Neural progenitor cell (in vitro differentiated cells): ENCODE measurements at regions not wholly inside any gene's neighbourhood (a gene's known extent, or its start where the extent isn't known, plus 50 kb on each side); places are given as distances from the start of the nearest gene placed in this dataset.

Source experiments
- DNase-seq: peaks from one replicate; pipeline ENCODE4 v3.0.0-alpha.2; 2016; ENCODE audit warnings: low spot score
- H2AFZ ChIP-seq: fragments of 200-600 bp; sonication (generic); replicated peaks from 2 replicates; pipeline ENCODE4 v1.6.1; 2016; ENCODE audit warnings: antibody characterized with exemption
- H3F3A ChIP-seq: fragments of 200-600 bp; sonication (generic); 2 replicates; pipeline ENCODE4 v1.6.1; 2016; ENCODE audit warnings: antibody characterized with exemption, low read depth
- H3K27ac ChIP-seq: fragments of 200-600 bp; sonication (generic); 2 replicates; pipeline ENCODE4 v1.5.1; 2016; ENCODE audit warnings: mild to moderate bottlenecking
- H3K27me3 ChIP-seq: fragments of 200-600 bp; sonication (generic); 2 replicates; pipeline ENCODE4 v1.6.1; 2016; ENCODE audit warnings: mild to moderate bottlenecking, moderate library complexity
- H3K36me3 ChIP-seq: fragments of 200-600 bp; sonication (generic); 2 replicates; pipeline ENCODE4 v1.5.1; 2016
- H3K4me1 ChIP-seq: fragments of 200-600 bp; sonication (generic); 2 replicates; pipeline ENCODE4 v1.6.1; 2016; ENCODE audit warnings: mixed run types
- H3K4me2 ChIP-seq: fragments of 200-600 bp; sonication (generic); 2 replicates; pipeline ENCODE4 v1.6.1; 2016
- H3K4me3 ChIP-seq: fragments of 200-600 bp; sonication (generic); 2 replicates; pipeline ENCODE4 v1.5.1; 2016
- H3K79me2 ChIP-seq: fragments of 200-600 bp; sonication (generic); 2 replicates; pipeline ENCODE4 v1.6.1; 2016; ENCODE audit warnings: low read depth
- H3K9ac ChIP-seq: fragments of 200-600 bp; sonication (generic); 2 replicates; pipeline ENCODE4 v1.6.1; 2016
- H3K9me3 ChIP-seq: fragments of 200-600 bp; sonication (generic); 2 replicates; pipeline ENCODE4 v1.5.1; 2016; ENCODE audit warnings: low read depth
- H4K20me1 ChIP-seq: fragments of 200-600 bp; sonication (generic); 2 replicates; pipeline ENCODE4 v1.6.1; 2016; ENCODE audit warnings: low read depth
- H3K27ac Mint-ChIP-seq: 3 replicates; pipeline ENCODE4 v1.8.0; 2021; ENCODE audit warnings: mixed read lengths
- H3K27me3 Mint-ChIP-seq: 2 replicates; pipeline ENCODE4 v1.8.0; 2022; ENCODE audit warnings: low read depth, mild to moderate bottlenecking, inconsistent platforms, moderate library complexity, mixed read lengths; ENCODE audit not compliant: insufficient read depth
- H3K36me3 Mint-ChIP-seq: 3 replicates; pipeline ENCODE4 v1.8.0; 2021; ENCODE audit warnings: mixed read lengths
- H3K4me1 Mint-ChIP-seq: 3 replicates; pipeline ENCODE4 v1.8.0; 2021; ENCODE audit warnings: mixed read lengths
- H3K4me3 Mint-ChIP-seq: 3 replicates; pipeline ENCODE4 v1.8.0; 2021; ENCODE audit warnings: mild to moderate bottlenecking, moderate library complexity, mixed read lengths
- H3K9me3 Mint-ChIP-seq: 3 replicates; pipeline ENCODE4 v1.8.0; 2020; ENCODE audit warnings: mixed read lengths
- EZH2 ChIP-seq: fragments of 200-600 bp; sonication (generic); IDR thresholded peaks from 2 replicates; pipeline ENCODE4 v1.6.1; 2017; ENCODE audit warnings: antibody characterized with exemption, mild to moderate bottlenecking, moderate library complexity
- EZH2phosphoT487 ChIP-seq: fragments of 200-600 bp; sonication (generic); IDR thresholded peaks from 2 replicates; pipeline ENCODE4 v1.6.1; 2017; ENCODE audit warnings: antibody characterized with exemption
- TF ChIP-seq, protein P1 (sequence below): fragments of 200-600 bp; sonication (generic); IDR thresholded peaks from 2 replicates; pipeline ENCODE4 v1.5.1; 2017; ENCODE audit warnings: antibody characterized with exemption, mild to moderate bottlenecking

DNA sequence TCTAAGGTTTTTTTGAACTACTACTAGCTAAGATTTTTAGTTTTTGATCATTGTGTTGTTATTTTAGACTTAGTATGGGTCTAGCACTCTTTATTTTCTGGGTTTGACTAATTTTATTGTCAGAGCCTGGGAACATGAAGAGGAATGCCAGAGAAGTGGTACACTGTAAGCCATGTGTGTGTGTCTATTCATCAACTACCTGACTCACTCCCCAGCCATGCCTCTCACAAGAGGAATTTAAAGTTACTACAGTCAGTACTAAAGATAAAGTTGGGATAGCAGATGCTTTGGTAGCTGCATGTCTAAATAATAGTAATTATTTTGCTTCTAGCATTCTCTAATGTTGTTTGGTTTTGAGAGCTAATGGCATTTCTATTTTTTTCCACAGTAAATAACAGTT is 264.8 kb downstream of the CSNK1G3 start:
- peaks cover 6% of the 10 kb centered on the region for H3K27me3 Mint-ChIP-seq
- Histone ChIP-seq H3K27ac (no peak overlapping the region), H3K9me3 (no peaks in the 10 kb centered on the region), H3K4me1 (no peaks in the 10 kb centered on the region), H3K4me2 (no peak overlapping the region), H2AFZ (no peak overlapping the region), H3K36me3 (peaks cover 1% of the 10 kb centered on the region), H3K9ac (no peak overlapping the region), H3K27me3 (no peaks in the 10 kb centered on the region), H3K4me3 (no peak overlapping the region), H3F3A (no peaks in the 10 kb centered on the region), H3K79me2 (no peaks in the 10 kb centered on the region), H4K20me1 (no peaks in the 10 kb centered on the region)
- H3K27ac Mint-ChIP-seq = no peak overlapping the region
- no peak overlapping the region for H3K4me3 Mint-ChIP-seq
- H3K9me3 Mint-ChIP-seq = peaks cover 24% of the 10 kb centered on the region
- H3K4me1 Mint-ChIP-seq = no peaks in the 10 kb centered on the region
- TF ChIP-seq EZH2 (no peak), EZH2phosphoT487 (no peak)
- TF ChIP-seq, protein P1, sequence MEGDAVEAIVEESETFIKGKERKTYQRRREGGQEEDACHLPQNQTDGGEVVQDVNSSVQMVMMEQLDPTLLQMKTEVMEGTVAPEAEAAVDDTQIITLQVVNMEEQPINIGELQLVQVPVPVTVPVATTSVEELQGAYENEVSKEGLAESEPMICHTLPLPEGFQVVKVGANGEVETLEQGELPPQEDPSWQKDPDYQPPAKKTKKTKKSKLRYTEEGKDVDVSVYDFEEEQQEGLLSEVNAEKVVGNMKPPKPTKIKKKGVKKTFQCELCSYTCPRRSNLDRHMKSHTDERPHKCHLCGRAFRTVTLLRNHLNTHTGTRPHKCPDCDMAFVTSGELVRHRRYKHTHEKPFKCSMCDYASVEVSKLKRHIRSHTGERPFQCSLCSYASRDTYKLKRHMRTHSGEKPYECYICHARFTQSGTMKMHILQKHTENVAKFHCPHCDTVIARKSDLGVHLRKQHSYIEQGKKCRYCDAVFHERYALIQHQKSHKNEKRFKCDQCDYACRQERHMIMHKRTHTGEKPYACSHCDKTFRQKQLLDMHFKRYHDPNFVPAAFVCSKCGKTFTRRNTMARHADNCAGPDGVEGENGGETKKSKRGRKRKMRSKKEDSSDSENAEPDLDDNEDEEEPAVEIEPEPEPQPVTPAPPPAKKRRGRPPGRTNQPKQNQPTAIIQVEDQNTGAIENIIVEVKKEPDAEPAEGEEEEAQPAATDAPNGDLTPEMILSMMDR = no peak
- DNase-seq = no peak
- peaks cover 3% of the 10 kb centered on the region for H3K36me3 Mint-ChIP-seq

DNA sequence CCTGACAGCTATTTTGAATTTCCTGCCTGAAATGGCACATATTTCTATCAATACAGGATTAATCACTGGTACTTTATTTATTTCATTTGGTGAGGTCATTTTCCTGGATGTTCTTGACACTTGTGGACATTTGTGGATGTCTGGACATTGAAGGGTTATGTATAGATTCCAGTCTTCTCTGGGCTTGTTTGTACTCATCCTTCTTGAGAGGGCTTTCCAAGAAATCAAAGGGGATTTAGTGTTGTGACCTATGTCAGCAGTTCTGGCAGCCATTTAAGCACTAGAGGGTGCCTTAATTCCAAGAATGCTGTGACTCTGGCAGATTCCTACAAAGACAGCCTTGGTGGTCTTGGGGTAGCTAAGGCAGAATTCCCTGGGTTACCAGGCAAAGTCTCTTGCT is 259.7 kb downstream of the CSNK1G3 start:
- no peak overlapping the region for H3K9ac ChIP-seq
- H4K20me1 ChIP-seq = no peaks in the 10 kb centered on the region
- H2AFZ ChIP-seq = no peak overlapping the region
- TF ChIP-seq EZH2 (no peak), EZH2phosphoT487 (no peak)
- TF ChIP-seq, protein P1 = no peak
- H3K27ac ChIP-seq = no peak overlapping the region
- H3K4me3 ChIP-seq = no peak overlapping the region
- peaks cover 8% of the 10 kb centered on the region for H3K36me3 ChIP-seq
- H3K4me2 ChIP-seq = no peak overlapping the region
- Mint-ChIP-seq H3K4me1 (no peaks in the 10 kb centered on the region), H3K9me3 (peaks cover 36% of the 10 kb centered on the region), H3K27me3 (peaks cover 7% of the 10 kb centered on the region), H3K27ac (no peak overlapping the region), H3K36me3 (peaks cover 15% of the 10 kb centered on the region), H3K4me3 (no peak overlapping the region)
- no peaks in the 10 kb centered on the region for H3F3A ChIP-seq
- no peaks in the 10 kb centered on the region for H3K27me3 ChIP-seq
- H3K4me1 ChIP-seq = no peaks in the 10 kb centered on the region
- peak; percentile 15 for DNase-seq
- H3K9me3 ChIP-seq = peaks cover 2% of the 10 kb centered on the region
- H3K79me2 ChIP-seq = no peaks in the 10 kb centered on the region

DNA sequence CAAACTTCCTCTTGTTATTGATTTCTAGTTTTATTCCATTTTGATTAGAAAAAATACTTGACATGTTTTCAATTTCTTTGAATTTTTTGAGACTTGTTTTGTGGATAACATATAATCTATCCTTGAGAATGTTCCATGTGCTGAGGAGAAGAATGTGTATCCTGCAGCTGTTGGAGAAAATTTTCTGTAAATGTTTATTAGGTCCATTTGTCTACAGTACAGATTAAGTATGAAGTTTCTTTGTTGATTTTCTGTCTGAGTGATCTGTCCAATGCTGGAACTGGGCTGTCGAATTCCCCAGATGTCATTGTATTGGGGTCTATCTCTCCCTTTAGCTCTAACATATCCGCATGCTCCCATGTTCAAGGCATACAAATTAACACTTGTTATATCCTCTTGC is 251.2 kb downstream of the CSNK1G3 start:
- Histone ChIP-seq H3K4me3 (no peak overlapping the region), H3K9ac (no peak overlapping the region), H4K20me1 (no peaks in the 10 kb centered on the region), H3K27ac (no peak overlapping the region), H3K79me2 (no peaks in the 10 kb centered on the region), H3K9me3 (peaks cover 13% of the 10 kb centered on the region), H3K4me2 (no peak overlapping the region), H3K27me3 (no peaks in the 10 kb centered on the region), H3F3A (no peaks in the 10 kb centered on the region), H3K4me1 (no peaks in the 10 kb centered on the region), H2AFZ (no peak overlapping the region), H3K36me3 (no peaks in the 10 kb centered on the region)
- H3K4me3 Mint-ChIP-seq = no peak overlapping the region
- H3K27me3 Mint-ChIP-seq = peaks cover 7% of the 10 kb centered on the region
- TF ChIP-seq, protein P1 = no peak
- no peak for TF ChIP-seq EZH2
- no peak for TF ChIP-seq EZH2phosphoT487
- H3K4me1 Mint-ChIP-seq = no peaks in the 10 kb centered on the region
- H3K27ac Mint-ChIP-seq = no peak overlapping the region
- peaks cover 12% of the 10 kb centered on the region for H3K36me3 Mint-ChIP-seq
- peaks cover 43% of the 10 kb centered on the region for H3K9me3 Mint-ChIP-seq
- no peak for DNase-seq
